Activated CD4-positive, alpha-beta T cell treated with anti-CD3 and anti-CD28 coated beads, Interleukin-2, Interleukin-6, amounts not matched to agents 100 ng/mL and 50 ng/mL, durations not matched to agents 16 hours and 8 hours (primary cell): ENCODE measurements at regions not wholly inside any gene's neighbourhood (a gene's known extent, or its start where the extent isn't known, plus 50 kb on each side); places are given as distances from the start of the nearest gene placed in this dataset.
"Not testable (repeated sequence)": the region's sequence is repeated elsewhere in the genome, so short reads cannot be mapped to it uniquely, and the experiment has no call there.

ENCODE experiments used
- DNase-seq: peaks from one replicate; pipeline ENCODE4 v3.0.0-alpha.2; 2020

DNA sequence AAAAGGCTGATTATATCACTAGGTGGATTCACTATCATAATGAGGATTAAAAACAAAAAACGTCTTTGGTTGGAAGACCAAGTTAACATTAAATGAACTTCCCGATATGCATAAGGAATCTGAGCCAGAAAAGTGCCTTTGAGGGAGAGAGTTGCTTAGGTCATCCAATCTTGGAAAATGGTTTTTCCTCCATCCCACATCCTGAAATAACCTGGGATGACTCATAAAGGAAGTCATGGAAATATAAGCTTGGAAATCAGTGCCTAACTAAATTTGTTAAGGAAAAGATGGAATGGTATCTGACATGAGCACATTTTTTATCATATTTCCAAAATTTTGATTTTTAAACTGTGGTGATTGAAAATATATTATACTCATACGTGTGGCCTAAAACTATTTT lies 66.0 kb downstream of the KBTBD8 start:
- DNase-seq: no peak

DNA sequence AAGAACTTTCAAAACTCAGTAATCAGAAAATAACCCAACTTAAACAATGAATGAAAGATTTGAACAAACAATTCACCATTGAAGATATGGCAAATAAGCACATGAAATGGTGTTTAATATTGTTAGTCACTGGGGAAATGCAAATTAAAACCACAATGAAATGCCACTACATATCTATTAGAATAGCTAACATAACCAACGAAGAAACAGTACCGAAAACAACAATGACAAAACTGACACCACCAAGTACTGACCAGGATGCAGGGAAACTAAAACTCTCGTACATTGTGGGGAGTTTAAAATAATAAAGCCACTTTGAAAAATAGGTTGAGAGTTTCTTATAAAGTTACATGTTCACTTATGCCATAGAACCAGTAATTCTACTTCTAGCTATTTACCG lies 69.1 kb downstream of the KBTBD8 start:
- DNase-seq: no peak

DNA sequence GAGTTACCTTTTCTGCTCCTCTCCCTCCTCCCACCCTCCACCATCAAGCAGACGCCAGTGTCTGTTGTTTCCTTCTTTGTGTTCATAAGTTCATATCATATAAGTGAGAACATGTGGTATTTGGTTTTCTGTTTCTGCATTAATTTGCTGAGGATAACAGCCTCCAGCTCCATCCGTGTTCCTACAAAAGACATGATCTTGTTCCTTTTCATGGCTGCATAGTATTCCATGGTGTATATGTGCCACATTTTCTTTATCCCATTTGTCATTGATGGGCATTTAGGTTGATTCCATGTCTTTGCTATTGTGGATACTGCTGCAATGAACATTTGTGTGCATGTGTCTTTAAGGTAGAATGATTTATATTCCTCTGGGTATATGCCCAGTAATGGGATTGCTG lies 74.5 kb downstream of the KBTBD8 start:
- DNase-seq: not testable (repeated sequence)

DNA sequence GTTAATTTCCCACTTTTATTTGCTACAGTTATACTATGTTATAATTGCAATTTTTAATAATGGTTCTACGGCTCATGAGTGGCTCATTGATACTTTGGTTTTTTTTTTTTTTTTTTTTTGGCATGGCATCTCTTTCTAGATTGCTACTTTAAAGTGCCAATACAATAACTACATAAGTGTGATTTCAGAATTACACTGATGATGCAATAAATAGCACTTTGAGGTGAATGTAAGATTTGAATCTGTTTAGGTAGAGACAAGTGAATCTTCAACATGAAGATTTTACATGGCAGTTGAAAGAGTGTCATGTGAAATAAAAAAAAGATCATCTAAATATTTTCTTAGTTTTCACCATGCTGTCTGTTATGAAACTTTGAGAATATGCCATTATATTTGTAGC lies 75.7 kb downstream of the KBTBD8 start:
- no peak for DNase-seq

DNA sequence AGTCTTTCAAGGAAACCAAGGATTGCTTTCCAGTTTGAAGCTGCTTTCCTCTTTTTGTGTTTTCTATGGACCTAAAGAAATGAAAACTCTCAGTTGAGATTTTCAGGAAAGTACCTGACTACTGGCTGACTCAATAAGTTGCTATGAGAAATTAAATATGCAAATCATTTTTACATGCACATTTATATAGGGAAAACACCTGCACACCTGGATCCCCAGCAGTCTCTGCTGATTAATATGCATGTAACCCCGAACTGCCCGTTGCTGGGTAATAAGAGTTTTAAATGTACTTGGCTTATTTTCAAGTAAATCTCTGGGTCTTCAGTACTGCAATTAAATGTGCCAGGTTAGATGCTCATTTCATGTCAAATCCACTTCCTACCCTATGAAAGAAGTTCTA lies 77.2 kb downstream of the KBTBD8 start:
- no peak for DNase-seq

DNA sequence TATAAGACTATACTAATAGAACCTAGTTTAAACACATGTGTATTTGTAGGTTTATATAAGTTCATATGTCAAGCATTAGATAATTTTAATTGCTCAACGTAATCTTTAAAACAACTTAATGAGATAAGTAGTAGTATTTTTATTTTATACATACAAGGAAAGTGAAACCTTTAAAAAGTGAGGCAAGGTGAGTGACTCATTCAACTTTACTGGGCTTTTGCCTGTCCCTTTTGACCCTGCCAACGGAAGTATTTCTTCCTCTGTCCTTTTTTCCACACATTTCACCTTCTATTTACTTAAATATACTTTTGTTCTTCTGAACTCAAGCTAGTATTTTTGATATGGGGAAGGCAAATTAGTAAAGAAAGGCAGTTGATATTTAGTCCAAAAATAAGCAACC lies 78.5 kb downstream of the KBTBD8 start:
- no peak for DNase-seq

DNA sequence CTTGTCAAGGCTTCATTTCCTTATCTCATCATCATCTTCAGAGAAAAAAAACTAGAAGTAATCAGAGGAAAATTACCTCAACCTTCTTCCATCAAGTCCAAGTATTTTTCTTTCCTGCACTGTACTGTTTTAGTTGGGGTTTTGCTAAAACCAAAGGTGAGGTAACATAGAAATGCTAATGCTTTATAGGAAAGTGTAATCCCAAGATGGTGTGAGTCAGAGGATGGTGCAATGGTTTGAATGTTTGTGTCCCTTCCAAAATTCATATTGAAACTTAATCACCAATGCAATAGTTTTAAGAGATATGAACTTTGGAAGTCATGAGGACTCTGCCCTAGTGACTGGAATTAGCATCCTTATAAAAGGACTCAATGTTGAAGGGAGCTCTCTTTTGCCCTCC lies 79.5 kb downstream of the KBTBD8 start:
- DNase-seq: peak; percentile 1

DNA sequence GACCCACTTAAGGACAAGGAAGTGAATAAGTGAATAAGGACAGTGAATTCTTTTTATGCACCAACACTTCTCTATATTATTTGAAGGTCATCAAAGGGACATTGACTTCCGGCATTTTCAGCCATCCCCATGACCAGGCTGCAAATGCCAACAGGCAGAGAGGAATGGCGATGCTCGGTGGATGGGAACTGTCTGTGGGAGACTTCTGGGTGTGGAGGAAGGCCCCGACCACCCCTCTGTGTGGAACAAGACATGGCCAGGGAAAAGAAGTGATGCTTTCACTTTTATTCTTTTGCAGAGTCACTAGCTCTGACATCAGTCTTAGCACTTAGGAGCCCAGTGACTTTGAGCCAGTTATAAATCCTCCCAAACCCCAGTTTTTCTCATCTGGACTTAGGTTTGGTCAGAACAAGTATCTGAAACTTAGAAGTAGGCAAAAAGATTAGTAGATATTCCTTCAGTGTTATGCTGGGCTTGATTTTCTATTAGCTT lies 84.5 kb downstream of the KBTBD8 start:
- DNase-seq: no peak

DNA sequence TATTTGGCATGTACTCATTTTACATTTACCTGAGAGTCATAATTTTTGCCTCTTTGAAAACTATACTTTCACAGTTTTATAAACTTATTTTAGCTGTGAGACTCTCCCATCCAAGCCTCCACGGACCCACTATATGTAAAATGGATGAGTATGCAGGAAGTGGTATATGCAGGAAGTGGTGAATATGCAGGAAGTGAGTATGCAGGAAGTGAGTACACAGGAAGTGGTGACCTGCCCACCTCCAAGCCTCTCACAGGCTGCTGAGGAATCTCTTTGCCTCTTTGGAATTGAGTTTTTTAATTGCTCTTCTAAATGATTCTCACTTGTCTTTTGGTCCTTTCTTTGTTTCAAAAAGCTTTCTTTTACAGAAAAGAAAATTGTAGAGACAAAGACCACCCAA lies 85.2 kb downstream of the KBTBD8 start:
- peak; percentile 66 for DNase-seq

DNA sequence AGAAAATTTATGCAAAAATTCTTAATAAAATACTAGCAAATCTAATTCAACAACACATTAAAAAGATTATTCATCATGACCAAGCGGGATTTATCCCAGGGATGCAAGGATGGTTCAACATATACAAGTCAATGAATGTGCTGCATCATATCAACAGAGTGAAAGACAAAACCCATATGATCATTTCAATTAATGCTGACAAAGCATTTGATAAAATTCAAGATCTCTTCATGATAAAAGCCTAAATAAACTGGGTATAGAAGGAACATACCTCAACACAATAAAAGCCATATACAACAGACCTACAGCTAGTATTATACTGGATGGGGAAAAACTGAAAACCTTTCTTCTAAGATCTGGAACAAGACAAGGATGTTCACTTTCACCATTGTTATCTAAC lies 89.7 kb downstream of the KBTBD8 start:
- DNase-seq: no peak

DNA sequence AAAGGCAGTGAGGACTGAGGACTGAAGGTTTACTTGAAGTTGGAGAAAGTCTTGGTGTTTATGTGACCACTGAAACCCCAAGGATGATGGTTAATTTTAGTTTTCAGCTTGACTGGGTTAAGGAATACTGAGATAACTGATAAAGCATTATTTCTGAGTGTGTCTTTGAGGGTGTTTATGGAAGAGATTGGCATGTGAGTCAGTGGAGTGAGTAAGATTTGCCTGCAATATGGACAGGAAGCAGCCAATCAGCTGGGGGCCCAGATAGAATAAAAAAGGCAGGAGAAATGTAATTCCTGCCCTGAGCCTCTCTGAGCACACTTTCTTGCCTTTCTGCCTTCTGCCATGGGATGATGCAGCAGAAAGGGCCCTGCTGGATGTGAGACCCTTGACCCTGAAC lies 92.4 kb downstream of the KBTBD8 start:
- no peak for DNase-seq

DNA sequence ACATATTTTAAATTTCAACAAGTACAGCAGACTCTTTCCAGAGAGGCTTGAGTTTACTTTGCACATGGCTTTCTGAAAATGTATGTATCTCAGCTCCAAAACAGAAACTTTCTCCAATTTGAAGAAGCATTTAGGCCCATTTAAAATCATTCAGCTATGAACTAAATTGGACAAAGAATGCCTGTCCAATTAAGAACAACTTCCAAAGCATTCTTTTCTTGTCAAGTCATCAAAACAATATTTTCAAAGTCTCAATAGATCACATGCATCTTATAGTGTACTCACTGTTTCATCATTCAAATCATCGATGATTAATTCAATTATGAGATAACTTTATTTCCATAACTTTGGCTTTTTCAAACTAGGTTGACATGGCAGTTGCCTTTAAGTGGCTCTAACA lies 95.2 kb downstream of the KBTBD8 start:
- DNase-seq: no peak

DNA sequence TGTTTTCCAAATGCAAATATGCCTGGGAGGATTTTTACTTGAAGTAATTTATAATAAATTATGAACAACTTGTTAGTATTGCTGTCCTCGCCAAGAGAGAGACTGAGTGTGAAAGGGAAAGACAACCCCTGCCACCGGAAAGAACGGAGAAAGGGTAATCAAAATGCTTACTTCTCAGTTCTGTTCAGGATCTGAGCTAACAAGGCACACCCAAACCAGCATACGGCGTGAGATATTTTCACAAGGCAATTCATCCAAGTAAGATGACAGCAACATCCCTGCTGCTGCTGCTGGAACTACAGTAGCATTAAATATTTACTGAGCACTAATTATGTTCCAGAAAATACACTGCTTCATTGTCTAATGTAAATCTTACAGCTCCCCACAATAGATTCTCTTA lies 96.1 kb downstream of the KBTBD8 start:
- no peak for DNase-seq

DNA sequence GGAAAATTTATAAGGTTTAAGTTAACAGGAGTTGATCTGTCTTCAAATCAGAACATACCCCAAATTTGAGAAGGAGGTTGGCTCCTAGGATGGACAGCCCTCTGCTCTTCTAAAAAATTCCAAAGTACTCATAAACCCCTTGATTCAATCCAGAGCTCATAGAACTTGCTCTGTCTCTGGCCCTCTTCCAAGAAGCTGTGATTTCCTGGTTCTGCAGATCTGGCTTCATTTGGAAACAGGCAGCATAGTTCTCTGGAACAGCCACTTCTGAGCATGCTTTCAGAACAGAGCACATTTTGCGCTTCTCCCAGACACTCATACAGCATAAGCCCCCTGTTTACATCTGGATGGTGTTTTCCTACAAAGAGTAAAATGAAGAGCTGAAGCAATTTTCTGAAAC lies 96.7 kb downstream of the KBTBD8 start:
- DNase-seq: no peak

DNA sequence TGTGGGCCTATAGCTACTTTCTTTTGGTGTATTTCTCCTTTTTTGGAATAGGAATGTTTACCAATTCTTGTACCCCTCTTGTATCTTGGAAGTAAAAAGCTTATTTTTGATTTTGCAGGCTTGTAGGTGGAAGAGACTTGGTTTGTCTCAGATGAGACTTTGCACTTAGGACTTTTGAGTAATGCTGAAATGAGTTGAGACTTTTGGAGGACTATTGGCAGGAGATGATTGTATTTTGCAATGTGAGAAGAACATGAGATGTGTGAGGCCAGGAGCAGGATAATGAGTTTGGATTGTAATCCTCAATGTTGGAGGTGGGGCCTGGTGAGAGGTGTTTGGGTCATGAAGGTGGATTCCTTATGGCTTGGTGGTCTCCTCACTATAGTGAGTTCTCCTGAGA lies 106.3 kb downstream of the KBTBD8 start:
- DNase-seq: no peak

DNA sequence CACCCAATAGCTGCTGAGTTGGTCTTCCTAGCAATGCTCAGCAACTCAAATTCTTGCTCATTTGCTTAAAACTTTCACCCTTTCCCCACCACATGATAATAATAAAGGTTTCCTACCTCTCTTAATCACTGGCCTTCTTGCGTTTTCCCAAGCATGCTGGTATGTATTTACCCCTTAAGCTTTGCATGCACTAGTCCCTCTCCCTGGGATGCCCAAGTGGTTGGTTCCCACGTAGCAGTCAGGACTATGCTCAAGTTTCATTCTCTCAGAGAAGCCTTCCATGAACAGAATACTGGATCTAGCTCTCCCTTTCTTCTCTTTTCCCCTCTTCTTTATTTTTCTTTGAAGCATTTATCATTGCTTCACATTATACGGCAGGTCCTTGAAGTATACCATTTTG lies 108.8 kb downstream of the KBTBD8 start:
- no peak for DNase-seq

DNA sequence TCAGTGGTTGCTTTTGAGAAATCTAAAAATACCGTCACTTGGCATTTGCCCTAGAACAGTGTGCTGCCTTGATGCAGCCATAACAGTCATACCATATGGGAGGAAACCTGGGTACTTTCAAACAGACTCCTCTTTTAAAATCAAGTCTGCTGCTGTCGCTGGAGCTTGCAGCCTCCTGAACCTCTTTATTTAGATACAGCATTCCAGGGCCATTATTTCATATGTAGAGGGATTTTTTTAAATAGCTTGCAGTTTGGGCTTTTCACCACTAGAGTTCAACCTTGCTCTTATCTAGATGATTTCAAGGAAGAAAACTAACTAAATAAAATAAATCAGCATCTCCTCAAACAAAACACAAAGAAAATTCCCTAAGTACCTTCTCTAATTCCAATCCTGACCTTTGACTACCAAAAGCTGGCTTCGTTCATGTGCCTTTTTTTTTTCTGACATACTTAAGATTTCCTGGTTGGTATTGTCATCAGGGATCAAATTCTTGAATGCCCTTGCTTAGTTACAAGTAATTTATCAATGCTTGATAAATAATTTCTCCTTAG lies 111.6 kb downstream of the KBTBD8 start:
- peak; percentile 8 for DNase-seq

DNA sequence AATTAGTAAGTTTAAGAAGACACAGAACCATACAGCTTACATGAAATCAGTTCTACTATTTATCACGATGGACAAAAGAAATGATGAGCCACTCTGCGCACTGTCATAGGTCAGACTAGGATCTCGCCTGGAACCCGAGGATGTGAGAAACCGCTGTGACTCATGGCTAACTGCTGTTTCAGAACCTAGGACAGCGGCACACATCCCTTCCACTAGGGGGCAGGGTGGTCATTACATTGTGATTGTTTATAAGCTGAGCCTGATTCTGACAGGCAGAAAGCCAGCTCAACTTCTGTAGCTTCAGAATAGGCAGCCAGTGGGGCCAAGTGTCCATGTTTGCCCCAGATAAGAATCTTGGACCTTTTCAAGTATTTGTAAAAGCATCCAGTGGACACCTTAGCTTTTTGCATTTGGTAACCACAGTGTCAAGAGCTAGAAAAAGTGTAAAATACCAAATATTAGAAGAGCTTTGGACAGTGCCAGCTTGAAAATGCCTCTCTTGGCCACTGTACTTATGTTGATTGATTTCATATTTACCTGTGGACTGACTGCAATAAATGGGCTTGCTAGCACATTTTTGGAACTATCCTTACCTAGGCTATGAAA lies 115.8 kb downstream of the KBTBD8 start:
- DNase-seq: peak; percentile 88

DNA sequence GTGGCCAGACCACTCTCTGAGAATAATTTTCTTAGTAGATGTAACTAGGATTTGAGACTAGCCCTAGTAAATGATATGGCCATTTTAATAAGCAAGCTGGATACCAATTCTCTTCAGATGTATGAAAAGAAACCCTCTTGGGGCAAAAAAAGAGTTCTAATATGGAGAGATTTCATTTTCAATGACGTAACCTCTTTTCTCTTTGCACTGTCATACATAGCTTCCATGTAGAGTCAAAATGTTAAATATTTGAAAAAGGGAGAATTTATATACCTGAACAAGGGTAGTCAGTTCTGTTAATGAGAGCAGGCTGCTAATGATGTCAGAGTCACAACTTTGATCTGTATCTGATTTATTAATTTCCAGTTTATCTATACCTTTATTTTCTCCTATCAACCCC lies 120.0 kb downstream of the KBTBD8 start:
- DNase-seq: no peak

DNA sequence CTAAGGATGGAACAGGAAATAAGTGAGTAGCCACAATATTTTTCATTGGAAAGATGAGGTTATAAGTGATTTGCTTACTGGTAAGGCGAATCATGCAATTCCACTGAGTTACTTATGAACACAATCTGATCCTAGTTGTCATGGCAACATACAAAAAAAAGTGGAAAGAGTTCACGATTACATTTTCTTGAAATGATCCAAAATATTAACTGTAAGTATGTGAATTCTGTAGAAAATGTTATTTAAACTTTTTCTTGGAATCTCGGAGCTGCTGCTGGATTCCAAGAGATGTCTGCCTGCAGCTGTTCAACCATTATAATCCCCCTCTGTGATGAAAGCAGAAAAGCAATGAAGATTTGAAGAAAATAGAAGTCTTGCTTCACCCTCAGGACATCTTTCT lies 120.5 kb downstream of the KBTBD8 start:
- DNase-seq: no peak

DNA sequence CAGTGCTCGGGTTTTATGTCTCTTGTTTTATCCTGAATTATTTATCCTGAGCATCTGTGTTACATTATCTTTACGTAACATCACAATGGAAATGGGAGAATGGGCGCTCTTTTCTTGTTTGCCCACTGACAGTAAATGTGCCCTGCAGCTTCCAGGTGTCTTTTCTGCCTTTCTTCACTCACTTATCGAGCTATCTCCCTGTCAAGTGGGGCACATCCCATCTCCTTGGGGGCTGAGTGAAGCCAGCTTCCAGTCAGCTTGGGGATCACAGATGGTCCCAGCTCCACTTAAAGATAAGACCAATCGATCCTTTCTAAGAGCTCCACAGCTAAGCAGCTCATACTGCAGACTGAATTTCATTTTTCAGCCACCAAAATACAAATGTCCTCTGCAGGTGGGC lies 125.8 kb downstream of the KBTBD8 start:
- DNase-seq: no peak

DNA sequence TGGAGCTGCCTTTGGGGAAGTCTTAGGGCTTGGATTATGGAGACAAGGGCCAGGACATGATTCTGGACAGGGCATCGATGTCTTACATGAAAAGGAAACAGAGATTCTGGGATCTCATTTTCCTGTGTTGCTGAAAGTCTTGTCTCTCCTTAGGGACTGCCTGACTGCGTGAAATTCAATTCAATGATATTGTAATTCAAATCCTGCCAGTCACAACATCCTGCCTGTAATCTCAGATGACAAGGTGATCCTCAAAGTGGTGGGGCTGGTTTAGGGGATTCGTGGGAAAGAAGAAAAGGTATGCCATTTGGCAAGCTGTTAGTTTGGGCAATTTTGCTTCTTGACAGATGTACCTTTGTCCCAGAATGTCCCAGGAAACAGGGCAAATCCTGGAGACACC lies 129.1 kb downstream of the KBTBD8 start:
- no peak for DNase-seq

DNA sequence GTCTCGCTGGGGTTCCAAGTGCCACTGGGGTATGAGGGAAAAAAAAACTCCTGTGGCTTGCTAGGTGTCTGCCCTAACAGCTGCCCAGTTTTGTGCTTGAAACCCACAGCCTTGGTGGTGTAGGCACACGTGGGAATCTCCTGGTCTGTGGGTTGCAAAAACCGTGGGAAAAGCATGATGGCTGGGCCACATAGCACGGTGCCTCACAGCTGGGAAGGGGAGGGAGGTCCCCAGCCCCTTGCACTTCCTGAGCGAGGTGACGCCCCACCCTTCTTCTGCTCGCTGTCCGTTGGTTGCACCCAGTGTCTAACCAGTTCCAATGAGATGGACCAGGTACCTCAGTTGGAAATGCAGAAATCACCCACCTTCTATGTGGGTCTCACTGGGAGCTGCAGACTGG lies 144.3 kb downstream of the KBTBD8 start:
- DNase-seq: no peak

DNA sequence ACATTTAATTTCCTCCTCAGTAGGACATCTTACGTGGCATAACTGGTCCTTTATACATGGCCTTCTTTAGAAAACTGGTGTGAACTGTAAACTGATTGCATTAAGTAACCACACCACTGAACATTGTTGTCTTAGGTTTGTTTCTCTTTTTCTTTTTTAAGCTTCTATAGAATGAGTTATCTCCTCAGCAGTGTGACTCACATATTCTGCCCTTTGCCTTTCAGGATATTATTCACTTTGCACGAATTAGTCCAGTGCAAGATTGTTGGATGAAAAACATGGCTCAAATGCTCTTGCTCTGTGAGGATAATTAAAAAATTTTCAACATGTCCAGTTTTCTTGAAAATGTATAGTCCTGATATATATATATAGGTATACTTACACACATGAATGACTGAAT lies 147.6 kb downstream of the KBTBD8 start:
- no peak for DNase-seq

DNA sequence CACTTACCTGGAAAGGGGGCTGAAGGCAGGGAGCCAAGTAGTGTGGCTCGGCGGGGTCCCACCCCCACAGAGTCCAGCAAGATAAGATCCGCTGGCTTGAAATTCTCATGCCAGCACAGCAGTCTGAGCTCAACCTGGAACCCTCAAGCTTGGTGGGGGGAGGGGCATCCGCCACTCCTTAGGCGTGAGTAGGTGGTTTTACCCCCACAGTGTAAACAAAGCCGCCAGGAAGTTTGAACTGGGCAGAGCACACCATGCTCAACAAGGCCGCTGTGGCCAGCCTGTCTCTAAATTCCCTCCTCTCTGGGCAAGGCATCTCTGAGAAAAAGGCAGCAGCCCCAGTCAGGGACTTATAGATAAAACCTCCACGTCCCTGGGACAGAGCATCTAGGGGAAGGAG lies 156.3 kb downstream of the KBTBD8 start:
- no peak for DNase-seq
